HG02973 (cell line): ENCODE measurements at regions not wholly inside any gene's neighbourhood (a gene's known extent, or its start where the extent isn't known, plus 50 kb on each side); places are given as distances from the start of the nearest gene placed in this dataset.
A peak's percentile ranks its signal among the peaks of the same experiment; 100 is the strongest.
"Not testable (repeated sequence)": the region's sequence is repeated elsewhere in the genome, so short reads cannot be mapped to it uniquely, and the experiment has no call there.

Source experiments
- ATAC-seq: cut with Tn5 transposase; IDR thresholded peaks from one replicate; pipeline ENCODE4 v1.9.1; 2021; ENCODE audit warnings: moderate library complexity; ENCODE audit not compliant: unreplicated experiment

- no peak for ATAC-seq
These were observed 120.5 kb downstream of the PMAIP1 start for GRCh38 chr18:60020107-60020925.

DNA sequence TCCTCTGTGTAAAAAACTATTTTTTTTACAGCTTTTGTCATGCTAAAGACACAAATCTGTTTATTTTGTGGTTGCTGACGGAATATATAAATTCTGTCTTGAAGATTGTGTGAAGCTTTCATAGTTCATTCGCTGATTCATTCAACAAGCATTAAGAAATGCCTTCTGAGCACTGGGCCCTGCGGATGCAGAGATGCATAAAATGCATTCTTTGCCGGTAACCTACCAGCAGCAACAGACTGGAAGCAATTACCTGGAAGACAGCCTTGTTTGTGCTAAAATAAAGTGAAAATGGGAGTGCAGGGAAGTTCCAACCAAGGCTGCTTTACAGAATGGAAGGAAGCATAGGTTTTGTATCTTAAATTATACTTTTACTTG lies 119.7 kb downstream of the PMAIP1 start:
- ATAC-seq: no peak

- ATAC-seq: no peak
These were observed 119.0 kb downstream of the PMAIP1 start for GRCh38 chr18:60018618-60019462.

DNA sequence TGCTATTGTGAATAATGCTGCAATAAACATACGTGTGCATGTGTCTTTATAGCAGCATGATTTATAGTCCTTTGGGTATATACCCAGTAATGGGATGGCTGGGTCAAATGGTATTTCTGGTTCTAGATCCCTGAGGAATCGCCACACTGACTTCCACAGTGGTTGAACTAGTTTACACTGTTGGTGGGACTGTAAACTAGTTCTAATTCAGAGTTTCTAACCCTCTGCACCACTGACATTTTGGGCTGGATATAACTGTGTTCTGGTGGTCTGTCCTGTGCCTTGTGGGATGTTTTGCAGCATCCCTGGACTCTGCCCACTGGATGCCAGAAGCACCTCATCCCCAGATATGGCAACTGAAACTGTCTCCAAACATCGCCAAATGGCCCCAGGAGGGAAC lies 118.3 kb downstream of the PMAIP1 start:
- ATAC-seq: not testable (repeated sequence)

- ATAC-seq: no peak
These were observed 117.6 kb downstream of the PMAIP1 start for GRCh38 chr18:60017371-60017770.

DNA sequence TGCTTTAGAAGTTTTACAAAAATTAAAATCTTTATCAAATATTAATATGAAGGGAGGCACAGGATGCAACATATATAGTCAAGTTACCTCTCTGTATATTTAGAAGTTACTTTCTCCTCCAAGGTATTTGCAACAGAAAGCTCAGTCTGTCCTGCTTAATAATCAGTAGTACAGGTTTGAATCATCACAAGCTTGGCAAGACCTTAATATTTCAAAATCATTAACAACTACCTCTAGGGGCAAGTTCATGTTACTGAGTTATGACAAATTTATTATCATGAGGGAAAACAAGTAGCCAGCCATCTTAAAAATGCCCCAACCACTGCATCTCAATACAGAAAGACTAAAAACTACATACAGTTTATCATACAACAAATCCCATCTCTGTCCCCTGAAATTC lies 116.0 kb downstream of the PMAIP1 start:
- ATAC-seq: not testable (repeated sequence)

GRCh38 chr18:60013148-60013547 lies 113.4 kb downstream of the PMAIP1 start:
- ATAC-seq: not testable (repeated sequence)

DNA sequence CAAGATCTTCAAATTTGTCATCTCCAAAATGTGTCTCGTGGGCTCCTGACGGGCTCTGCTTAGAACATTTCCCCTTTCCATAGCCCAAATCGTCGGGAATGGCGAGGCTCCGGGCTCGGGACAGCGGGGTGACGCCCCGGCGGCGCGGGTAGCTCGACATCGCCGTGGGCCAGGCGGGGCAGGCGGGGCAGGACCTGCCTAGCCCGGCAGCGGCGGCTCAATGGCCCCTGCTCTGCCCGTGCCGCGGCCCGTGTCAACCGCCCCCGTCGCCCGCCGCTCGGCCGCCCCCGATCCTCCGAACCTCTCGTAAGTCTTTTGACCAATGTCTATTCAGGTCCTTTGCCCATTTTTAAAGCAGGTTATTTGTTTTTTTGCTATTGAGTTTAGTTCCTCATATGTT lies 111.2 kb downstream of the PMAIP1 start:
- no peak for ATAC-seq

GRCh38 chr18:60010513-60010912 lies 110.7 kb downstream of the PMAIP1 start:
- ATAC-seq: no peak

GRCh38 chr18:60007661-60008060 lies 107.9 kb downstream of the PMAIP1 start:
- ATAC-seq: no peak

GRCh38 chr18:60003610-60004185 lies 103.9 kb downstream of the PMAIP1 start:
- no peak for ATAC-seq

DNA sequence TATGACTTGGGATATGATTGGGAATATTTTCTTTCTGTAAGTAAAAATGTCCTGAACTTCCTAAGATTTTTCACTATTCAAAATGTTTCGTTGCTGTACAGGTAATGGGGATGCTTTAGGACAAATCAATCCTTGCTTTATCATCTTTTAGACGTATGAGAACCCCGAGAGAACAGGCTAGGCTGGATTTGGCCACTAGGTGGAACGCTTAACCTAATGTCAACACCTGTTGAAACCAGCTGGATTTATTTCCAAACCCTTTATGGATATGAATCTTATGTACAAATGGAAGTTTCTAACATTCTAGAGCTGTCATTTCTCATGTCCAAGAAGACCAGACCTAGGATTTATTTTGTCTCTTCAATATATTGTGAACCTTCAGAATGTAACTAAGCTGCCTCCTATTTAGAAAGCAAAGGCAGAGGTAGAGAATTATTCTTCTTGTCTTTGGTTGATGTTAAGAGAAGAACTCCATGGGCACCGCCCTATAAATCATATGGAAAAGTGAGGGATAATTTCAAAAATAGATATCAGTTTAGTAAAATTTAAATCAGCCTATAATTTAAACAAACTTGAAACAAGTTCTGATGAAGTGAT lies 96.7 kb downstream of the PMAIP1 start:
- peak; percentile 80 for ATAC-seq

DNA sequence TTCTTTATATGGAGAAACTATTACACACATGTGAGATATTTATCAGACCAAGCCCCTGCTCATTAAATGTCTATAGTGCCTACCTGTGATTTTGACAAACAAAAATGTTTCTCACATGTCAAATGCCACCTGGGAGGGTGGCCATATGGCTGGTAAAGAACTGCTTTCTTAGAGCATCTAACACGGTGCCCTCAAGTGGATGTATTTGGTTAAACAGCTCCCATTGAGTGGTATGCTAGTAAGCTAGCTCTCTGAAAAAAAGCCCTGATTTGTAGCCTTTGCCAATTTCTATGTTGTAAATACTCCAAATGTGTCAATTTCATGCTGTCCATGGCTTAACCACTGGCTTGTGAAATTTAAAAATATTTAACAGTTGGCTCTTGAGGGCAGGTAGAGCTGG lies 94.6 kb downstream of the PMAIP1 start:
- no peak for ATAC-seq

- no peak for ATAC-seq
These were observed 93.8 kb downstream of the PMAIP1 start for GRCh38 chr18:59993560-59993959.

GRCh38 chr18:59990121-59990823 lies 90.5 kb downstream of the PMAIP1 start:
- ATAC-seq: no peak

DNA sequence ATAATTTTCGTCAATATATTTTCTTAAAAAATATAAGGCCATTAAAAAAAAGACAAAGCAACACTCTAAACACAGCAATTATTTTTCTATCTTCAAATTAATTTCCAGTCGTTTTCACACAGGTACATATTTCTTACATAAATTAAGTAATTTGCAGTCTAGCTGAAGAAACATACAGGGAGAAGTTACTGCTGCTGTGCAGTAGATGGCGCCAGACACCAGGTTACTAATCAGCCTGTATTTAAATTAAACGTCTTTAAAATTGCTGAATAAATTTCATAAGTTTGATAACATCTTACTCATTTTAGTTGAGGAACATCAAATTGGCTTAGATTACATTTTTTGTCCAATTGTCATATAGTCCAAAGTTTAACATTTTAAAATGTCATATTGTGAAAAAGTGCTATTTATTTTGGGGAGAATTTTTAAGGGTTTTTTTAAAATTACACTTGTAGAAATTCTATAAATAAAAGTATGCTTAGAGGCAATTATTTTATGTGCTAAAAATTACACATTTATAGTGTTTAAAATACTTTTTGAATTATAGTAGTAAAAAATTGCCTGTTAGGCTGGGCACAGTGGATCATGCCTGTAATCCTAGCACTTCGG lies 88.4 kb downstream of the PMAIP1 start:
- no peak for ATAC-seq

GRCh38 chr18:59987102-59987501 lies 87.3 kb downstream of the PMAIP1 start:
- no peak for ATAC-seq

DNA sequence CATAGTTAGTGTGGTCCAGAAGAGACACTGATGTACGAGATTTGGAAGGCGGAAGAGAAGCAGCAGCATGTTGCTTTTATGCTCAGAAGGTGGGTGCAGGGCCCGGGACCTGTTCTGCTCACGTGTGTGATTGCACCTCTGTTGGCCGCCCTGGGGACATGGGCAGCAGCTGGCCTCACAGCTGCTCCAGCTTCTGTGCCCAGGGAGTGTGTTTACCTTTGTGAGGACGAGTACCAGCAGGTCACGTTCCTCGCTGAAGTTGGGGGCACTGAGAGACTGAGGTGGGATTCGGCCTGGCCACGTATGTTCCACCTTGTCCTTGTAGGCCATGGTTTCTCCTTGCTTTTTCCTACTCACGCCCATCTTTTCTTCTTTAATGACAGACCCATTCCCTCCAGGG lies 86.3 kb downstream of the PMAIP1 start:
- ATAC-seq: no peak

- no peak for ATAC-seq
These were observed 85.5 kb downstream of the PMAIP1 start for GRCh38 chr18:59985289-59985688.

DNA sequence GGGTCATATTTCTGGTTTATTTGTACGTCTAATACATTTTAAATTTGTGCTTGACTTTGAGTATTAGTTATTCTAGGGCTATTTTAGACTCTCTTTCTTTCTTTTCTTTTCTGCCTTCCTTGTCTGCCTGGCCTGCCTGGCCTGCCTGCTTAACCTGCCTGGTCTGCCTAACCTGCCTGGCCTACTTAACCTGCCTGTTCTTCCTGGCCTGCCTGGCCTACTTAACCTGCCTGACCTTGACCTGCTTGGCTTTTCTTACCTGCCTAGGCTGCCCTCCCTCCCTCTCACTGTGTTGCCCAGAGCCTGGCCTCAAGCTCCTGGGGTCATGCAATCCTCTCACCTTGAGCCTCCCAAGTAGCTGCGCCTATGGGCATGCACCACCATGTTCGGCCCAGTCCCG lies 83.7 kb downstream of the PMAIP1 start:
- no peak for ATAC-seq
